ENCODE measurements at regions not wholly inside any gene's neighbourhood (a gene's known extent, or its start where the extent isn't known, plus 50 kb on each side); places are given as distances from the start of the nearest gene placed in this dataset.

DNA sequence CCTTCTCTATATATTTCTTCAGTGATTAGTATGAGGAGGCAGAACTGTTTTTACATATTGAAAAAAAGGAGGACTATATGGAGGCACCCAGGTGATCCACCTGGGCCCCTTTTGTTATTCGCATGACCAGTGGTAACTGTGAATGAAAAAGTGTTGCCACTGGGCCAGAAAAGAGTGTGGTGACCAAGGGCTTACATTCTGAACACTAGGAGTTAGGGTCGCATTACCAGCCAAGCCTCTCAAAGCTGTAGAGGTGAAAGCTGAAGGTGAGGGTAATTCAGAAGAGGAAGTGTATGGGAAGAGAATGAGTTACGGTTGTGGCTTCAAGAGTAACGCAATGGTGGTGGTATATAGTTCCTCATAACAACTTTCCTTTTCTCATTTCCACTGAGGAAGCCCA, 487.6 kb downstream of the TMEM182 start:
- DNase-seq: no peak
- in situ Hi-C loops (cut with MboI; ENCODE audit: low pct_unique_long_range_greater_than_20kb, low sequenced_read_pairs): no loop called here

DNA sequence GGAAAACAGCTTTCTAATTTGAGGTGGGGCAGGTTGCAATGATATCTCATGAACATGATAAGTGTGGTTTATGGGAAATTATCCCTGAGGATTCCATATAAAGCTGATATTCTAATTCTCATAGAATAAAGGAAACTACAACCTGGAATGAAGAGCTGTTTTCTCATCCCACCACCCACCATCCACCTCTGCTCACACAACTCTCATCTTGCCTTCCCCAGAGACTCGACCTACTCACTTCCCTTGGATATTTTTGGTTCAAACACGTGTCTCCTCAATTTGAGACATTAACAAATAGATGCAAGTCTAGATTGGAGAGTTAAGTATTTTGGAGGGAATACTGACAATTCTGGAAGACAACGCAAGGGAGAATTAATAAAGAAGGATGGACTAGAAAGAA, 490.9 kb downstream of the TMEM182 start:
- in situ Hi-C loops (cut with MboI; ENCODE audit: low pct_unique_long_range_greater_than_20kb, low sequenced_read_pairs): no loop called here

DNA sequence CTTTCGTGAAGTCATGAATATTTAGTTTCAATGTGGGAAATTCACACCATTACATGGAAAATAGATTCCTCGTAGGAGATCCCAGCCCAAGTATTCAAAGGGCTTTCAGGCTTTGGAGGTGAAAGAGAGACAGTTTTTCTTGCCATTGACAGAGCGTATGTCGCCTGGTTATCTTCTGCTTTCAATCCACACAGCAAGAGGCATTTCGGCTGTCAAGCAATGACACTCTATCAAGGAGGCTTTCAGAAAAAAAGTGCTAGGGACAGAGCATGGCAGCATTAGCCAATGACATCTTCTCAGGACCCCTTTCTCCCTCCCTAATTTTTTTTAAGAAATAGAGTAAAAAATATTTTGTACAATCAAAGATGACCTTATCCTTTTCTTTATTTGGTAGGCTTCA, 492.8 kb downstream of the TMEM182 start:
- DNase-seq: no peak
- in situ Hi-C loops (cut with MboI; ENCODE audit: low pct_unique_long_range_greater_than_20kb, low sequenced_read_pairs): no loop called here

More for the DNA sequence above, 490.9 kb downstream of the TMEM182 start:
- DNase-seq: no peak

DNA sequence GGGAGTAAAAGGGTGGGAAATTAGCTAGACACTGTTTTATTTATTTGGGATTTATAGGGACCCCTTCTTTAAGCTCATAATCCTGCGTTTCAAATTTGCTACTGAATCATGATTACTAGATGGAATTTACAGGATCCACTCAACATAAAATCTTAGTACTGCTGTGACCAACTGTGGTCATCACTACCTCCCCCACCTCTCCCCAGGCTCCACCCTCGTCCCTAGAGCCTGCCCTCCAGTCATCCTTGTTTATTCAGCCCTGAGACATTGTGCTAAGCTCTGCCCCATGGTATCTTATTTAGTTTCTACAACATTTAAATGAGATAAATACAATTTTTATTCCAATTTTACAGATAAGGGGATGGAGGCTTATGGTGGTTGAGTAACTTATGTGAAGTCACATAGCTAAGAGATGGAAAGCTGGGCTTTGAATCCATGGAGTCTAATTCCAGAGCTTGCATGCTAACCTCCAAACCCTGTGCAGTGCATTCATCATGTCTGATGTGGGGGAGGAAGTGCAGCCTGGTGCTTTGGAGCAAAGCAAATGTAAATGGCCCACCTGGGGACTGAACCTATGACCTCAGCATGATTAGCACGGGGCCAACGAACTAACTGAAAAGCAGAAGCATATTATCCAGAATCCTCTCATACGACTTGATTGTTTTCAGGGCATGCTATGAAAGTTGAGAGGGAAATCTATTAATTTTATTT, 502.4 kb downstream of the TMEM182 start:
- in situ Hi-C loops (cut with MboI; ENCODE audit: low pct_unique_long_range_greater_than_20kb, low sequenced_read_pairs): no loop called here
- no peak for DNase-seq

DNA sequence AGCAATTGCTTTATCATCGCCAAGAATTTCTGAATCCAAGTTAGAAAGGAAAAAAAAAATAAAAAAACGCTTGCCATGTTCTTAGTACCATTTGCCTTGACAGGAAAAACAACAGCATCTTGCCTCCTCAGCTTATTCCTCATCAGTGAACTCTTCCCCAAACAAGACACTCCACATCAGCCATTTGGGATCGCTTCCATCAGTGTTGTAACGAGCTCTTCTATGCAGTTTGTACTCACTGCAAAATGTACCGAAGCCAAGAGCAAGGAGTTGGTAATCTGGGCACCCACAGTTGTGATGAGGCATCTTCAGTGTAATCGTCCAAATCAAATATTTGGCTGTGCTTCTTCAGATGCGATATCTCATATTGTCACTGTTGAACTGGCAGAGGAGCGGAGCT, 503.7 kb downstream of the TMEM182 start:
- DNase-seq: no peak
- in situ Hi-C loops (cut with MboI; ENCODE audit: low pct_unique_long_range_greater_than_20kb, low sequenced_read_pairs): no loop called here

DNA sequence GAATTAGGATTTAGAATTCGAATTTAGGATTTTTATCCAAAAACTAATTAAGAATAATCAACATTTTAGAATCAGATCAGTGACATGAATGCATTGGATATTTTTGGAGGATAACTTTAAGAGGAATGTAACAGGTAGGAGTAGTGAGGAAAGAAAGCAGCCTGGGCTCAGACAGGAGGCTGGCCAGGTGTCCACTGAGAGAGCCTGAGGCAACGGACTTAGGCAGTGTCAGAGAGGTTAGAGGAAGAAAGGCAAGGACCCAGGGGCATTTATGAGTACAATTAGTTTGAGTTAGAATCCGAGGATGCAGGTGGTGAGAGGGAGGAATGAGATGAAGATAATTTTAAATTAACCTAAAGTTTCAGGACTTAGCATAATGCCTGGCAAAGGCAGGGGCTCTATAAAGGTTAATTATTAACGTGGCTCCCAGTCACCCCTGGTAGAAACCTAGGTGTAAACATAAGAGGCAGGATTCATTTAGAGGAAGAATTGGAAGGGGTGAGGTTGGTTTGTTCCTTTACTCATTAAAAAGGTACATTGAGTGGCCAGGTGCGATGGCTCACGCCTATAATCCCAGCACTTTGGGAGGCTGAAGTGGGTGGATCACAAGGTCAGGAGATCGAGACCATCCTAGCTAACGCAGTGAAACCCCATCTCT, 507.1 kb downstream of the TMEM182 start:
- no peak for DNase-seq
- in situ Hi-C loops (cut with MboI; ENCODE audit: low pct_unique_long_range_greater_than_20kb, low sequenced_read_pairs): no loop called here

DNA sequence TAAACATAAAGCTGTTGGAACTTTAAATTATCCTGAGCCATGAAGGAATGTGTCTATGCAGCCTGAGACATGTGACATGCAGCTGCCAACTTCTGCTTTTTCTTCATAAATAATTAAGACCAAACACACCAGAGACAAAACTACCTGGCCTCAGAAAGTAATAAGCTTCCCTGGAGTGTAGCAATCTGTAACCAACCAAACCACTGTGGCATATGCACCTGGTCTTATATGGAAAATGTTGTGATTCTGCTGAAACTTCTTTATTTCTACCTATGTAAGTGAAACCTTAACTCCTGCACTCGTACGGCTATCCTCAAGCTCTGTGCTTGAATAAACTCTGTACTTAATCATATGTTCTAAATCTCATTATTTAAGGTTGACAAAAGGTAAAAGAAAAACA, 515.0 kb downstream of the TMEM182 start:
- DNase-seq: no peak
- in situ Hi-C loops (cut with MboI; ENCODE audit: low pct_unique_long_range_greater_than_20kb, low sequenced_read_pairs): no loop called here

DNA sequence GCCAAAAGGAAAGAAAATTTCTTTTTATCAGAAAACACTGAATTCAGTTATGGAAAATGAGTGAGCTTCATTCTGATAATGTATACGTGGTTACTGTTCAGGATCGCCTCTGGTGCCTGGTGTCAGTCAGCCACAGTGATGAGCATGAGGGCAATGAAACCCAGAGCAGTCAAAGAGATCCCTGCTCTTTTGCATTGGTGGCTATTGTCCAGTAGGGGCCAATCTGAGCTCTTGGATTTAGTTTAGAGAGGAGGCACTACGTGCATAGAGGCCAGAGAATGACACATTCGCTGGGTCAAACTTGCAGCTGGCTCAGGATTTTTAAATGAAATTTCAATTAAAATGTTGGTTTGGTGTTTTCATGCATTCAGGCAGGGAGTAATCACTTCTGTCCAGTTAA, 522.9 kb downstream of the TMEM182 start:
- no peak for DNase-seq
- in situ Hi-C loops (cut with MboI; ENCODE audit: low pct_unique_long_range_greater_than_20kb, low sequenced_read_pairs): no loop called here

DNA sequence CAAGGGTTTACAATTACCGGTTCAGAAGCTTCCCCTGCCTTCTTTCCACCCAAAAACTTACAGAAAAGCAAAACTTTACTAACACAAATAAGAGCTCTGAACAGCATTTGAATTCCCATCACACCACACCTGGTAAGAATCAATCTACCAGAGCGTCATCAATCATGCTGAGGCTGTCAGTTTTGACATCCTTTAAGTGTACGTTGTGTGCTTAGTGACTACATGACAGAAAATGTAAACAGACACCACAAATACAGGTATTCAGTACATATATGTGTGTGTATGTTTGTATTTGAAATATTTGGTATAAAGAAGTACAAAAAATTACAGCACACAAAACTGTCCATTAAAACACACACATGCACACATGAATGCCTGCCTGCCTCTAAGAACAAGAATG, 523.5 kb downstream of the TMEM182 start:
- in situ Hi-C loops (cut with MboI; ENCODE audit: low pct_unique_long_range_greater_than_20kb, low sequenced_read_pairs): no loop called here
- DNase-seq: no peak

DNA sequence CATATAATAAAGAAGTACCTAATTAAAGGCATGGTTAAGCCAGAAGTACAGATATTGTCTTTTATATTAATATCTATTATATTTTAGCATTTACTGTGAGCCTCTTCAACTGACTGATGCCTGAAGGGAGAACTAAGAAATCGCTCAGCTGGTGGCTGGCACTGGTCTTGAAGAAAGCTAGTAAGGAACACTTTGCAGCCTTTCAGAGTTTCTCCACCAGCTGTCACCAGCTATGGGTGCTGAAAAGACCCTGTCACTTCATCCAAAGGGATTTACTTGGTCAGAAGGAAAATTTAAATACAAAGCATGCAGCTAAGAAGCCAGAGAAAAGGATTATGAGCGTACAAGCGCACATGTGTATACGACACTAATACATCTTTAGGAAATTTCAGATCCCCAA, 525.9 kb downstream of the TMEM182 start:
- DNase-seq: no peak

DNA sequence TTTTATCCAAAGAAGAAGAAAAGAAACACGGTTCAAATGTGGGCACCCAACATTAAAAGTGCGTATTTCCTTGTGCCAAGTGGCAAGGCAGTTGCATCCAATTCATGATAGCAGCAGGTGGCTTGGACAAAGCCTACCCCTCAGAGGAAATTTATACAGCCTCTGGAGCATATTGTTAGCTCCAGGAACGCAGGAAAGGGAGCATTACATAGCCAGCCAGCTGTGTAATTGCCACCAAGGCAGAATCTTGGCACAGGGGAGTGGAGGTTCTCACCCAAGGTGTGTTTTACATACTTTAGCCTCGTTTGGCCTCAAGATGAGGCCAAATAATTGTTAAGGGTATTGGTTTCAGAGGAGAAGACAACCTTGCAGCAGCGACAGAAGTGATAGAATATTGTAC, 526.9 kb downstream of the TMEM182 start:
- no peak for DNase-seq
- in situ Hi-C loops (cut with MboI; ENCODE audit: low pct_unique_long_range_greater_than_20kb, low sequenced_read_pairs): no loop called here

More for the DNA sequence above, 525.9 kb downstream of the TMEM182 start:
- in situ Hi-C loops (cut with MboI; ENCODE audit: low pct_unique_long_range_greater_than_20kb, low sequenced_read_pairs): no loop called here

DNA sequence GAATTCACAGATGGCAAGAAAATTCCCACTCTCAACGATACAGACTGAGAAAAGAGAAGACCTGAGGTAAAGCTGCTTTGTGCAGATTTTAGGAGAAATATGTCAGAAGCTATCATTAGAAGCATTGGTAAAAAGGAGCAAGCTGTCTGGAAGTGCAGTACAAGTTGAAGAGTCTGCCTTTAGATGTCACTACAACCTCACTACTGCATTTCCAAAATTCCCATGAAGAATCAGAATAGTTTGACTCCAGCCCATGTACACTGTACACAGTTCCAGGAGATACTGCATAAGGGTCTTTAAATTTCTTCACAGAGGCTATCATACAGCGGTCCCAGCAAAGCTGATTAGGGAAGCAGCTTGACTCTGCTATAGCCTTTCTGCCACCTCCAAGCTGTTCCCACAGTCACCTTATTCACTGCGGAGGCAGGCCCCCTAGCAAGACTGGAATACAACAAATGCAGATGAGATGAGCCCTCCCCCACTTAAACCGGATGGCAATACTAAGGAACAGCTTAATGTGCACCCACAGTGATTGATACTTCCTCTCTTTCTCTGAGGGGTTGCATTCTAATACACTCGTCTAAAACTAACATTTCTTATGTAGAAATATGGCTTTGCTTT, 527.4 kb downstream of the TMEM182 start:
- in situ Hi-C loops (cut with MboI; ENCODE audit: low pct_unique_long_range_greater_than_20kb, low sequenced_read_pairs): no loop called here
- no peak for DNase-seq

DNA sequence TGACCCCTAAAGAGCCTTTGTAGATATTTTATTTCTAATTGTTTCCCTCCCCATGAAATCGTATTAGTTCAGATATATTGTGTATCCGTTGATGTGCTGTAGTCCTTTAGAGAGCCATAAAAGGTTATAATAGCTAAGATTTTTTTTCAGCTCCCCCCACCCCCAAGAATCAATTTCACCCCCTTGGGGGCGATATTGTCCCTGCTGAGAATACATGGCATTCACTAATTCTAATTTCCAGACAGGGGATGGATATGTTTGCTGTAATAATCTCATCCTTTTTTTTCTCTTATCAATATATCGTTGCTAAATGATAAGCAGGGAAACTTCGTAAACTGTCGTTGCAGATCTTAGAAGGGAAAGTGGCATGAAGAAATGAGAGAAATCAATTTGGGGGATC, 530.7 kb downstream of the TMEM182 start:
- DNase-seq: no peak
- in situ Hi-C loops (cut with MboI; ENCODE audit: low pct_unique_long_range_greater_than_20kb, low sequenced_read_pairs): no loop called here

DNA sequence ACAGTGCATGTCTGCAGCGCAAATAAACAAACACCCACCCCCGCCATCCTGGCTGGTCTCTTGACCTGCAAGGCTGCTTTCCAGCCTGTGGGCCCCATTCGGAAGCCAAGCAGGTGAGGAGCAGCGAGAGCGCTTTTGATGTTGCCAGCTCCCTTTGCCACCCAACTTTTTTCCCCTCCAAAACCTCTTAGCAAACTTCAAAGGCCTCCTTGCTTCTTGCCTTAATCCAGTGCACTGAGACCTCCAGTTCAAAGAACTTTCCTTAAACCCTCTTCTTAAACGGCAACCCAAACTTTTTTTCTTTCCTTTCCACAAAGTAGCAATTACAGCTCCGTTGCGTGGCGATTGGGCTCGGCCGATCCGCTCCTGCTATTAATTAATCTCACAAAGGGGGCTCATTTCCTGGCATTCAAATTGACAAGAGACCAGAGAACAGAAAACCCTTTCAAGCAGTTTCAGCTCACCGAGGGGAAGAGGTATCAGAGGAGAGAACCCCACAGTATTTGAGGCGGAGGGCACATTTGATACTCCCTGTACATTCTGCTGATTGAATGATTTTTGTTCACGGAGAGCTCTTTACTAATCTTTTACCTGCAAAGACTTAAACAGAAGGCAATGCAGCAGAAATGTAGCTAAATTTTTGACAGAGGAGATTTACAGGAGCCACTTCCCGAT, 531.4 kb downstream of the TMEM182 start:
- in situ Hi-C loops (cut with MboI; ENCODE audit: low pct_unique_long_range_greater_than_20kb, low sequenced_read_pairs): no loop called here
- DNase-seq: no peak

DNA sequence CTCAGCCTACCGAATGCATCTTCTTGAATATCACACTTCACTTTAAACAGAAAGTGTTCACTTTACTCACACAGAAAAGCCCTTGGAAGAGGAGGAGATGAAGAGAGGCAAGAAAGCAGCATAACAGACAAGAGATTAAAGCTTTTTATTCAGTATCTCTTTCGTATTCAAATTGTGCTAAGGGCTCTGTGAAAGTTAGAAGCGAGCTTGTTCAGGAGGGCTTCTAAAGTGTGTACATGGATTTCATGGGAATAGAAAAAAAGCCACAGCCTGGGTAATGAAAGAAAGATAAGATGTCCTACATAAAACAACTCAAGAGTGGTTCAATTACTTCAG, 531.9 kb downstream of the TMEM182 start:
- in situ Hi-C loops (cut with MboI; ENCODE audit: low pct_unique_long_range_greater_than_20kb, low sequenced_read_pairs): no loop called here
- no peak for DNase-seq

DNA sequence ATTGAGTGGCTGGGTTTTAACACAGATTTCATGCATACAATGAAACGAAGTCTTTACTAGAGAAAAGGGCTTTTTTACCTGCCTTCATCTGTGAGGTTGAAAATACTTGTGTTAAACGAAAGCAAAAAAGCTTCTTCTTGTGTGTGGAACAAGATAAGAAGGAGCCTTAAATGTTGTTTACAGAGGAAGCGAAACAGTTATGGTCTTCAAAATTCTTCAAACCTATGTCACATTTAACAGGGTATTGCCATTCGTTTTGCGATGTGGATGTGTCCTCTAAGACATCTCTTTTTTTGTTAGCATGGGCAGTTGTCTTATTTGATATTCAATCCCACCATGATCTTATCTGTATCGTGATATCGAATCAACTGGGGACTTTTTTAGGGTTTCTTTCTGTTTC, 532.6 kb downstream of the TMEM182 start:
- in situ Hi-C loops (cut with MboI; ENCODE audit: low pct_unique_long_range_greater_than_20kb, low sequenced_read_pairs): no loop called here
- DNase-seq: no peak

DNA sequence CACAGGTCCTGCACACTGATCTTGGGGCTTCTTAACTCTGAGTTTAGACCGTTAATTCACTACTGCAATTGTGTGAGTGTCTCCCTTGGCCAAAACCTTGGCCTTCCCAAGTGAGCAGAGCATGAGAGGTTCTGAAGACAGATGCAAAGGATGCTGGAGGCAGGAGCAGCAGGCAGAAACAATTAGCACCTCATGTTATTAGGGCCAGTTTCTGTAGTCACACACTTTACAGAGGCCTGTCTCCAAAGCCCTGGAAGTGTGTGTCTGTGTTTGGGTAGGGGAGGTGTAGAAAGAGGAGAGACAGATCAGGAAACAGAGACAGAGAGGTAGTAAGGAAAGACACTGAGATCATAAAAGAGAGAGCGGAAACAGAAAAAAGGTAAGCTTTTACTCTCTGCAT, 533.8 kb downstream of the TMEM182 start:
- DNase-seq: no peak
- in situ Hi-C loops (cut with MboI; ENCODE audit: low pct_unique_long_range_greater_than_20kb, low sequenced_read_pairs): no loop called here

DNA sequence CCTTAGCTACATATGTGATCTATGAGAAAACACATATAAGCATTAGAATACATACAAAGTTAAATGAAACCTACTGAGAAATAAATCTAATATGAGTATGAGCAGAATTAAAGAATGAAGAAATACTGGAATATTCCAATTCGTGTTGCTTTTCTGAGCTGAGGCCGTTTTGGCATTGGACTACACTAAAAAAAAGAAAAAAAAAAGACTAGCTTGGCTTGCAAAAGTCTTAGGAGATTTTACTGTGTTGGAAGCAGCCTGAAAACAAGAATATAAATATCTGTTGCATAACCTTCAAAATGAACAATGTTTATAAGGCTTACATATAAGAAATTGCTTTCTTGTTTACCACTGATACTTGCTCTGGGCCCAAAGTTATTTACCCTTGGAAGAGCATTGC, 562.8 kb downstream of the TMEM182 start:
- in situ Hi-C loops (cut with MboI; ENCODE audit: low pct_unique_long_range_greater_than_20kb, low sequenced_read_pairs): no loop called here
- DNase-seq: no peak

DNA sequence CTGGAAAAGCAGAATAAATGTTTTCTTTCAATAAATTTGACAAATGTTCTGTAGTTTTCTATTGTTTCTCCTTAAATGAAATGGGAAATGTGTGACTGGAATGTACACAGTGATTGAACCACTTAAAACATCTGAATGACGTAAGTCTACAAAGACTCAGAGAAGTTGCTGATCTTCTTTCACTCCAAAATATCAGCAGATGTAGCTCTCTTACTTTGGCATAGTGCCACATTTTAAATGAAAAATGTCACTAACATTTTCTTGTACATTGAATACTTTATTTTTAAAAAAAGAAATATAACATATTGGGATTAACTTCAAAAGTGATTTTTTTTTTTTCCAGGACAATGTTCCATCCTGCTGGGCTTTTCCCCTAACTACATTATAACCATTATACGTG, 565.6 kb downstream of the TMEM182 start:
- in situ Hi-C loops (cut with MboI; ENCODE audit: low pct_unique_long_range_greater_than_20kb, low sequenced_read_pairs): no loop called here
- DNase-seq: no peak

DNA sequence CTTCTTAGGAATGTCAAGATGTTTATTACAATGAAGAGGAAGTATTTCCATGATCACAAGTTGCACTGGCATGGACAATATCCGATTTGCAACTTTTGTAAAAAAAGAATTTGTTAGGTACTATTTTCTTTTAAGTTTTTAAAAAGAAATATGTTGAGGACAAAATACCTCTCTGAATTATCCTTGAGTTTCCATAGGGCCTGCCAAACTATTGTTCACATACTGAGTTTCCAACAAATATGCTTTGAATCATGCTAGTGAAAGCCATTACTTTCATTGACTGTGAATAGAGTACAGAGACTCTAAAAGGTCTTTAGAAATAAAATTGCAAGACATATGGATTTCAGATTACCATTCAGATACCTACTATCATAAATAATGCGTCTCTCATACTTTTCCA, 566.1 kb downstream of the TMEM182 start:
- no peak for DNase-seq
- in situ Hi-C loops (cut with MboI; ENCODE audit: low pct_unique_long_range_greater_than_20kb, low sequenced_read_pairs): no loop called here

All from KBM-7 (cell line).